ENCODE measurements at regions not wholly inside any gene's neighbourhood (a gene's known extent, or its start where the extent isn't known, plus 50 kb on each side); places are given as distances from the start of the nearest gene placed in this dataset.

DNA sequence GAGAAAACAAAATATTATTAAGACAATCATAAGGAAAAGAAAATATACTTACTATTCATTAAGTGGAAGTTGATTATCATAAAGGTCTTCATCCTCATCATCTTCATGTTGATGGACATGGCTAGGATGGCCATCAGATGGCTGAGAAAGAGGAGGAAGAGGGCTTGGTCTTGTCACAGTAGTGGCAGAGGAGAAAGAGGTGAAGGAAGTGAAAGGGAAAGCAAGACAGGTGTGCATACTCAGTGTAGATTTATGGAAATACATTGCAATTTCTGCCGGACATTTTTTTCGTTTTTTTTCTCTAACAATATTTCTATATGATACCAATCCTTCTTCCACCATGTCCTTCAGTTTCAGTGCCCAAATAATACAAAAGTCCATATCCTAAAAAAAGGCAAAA is 1409.8 kb downstream of the PCDH7 start:
- no peak for FAIRE-seq
- no peak for DNase-seq (ENCODE audit: low spot score)

DNA sequence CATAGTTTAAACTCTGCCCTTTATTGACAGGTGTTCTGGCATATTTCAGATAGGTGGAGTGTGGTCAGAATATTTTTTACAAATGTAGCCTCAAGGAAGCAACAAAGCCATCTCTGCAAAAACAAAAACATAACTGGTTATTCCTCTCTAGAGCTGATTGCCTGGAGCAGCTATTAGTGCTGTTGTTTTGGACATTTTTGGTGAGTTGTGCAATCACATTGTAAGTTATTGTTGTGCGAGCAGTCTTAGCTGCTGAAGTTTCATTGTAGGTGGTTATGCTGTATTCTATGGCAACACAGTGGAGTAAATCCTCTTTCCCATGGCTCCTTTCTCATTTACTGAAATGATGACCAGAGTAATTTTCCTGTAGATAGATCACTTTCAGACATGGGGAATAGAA is 1413.0 kb downstream of the PCDH7 start:
- FAIRE-seq = no peak
- DNase-seq (ENCODE audit: low spot score) = no peak

DNA sequence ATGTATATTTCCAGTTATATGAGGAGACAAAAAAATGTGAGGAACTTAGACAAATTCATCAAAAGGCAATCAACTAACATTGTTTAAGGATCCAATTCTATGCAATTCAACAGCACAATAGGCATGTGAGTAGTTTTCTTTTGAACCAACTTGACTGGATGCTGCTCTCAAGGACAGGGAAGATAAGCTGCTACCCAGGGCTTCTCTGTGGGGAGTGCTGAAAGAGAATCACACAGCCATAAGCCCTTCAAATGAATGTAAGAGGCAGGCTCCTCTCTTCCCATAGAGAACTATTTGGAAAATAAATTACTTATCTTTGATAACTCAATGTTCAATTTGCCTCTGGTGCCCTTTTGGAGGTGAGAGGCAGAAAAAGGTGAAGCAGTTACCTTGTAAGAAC is 1413.6 kb downstream of the PCDH7 start:
- no peak for FAIRE-seq

DNA sequence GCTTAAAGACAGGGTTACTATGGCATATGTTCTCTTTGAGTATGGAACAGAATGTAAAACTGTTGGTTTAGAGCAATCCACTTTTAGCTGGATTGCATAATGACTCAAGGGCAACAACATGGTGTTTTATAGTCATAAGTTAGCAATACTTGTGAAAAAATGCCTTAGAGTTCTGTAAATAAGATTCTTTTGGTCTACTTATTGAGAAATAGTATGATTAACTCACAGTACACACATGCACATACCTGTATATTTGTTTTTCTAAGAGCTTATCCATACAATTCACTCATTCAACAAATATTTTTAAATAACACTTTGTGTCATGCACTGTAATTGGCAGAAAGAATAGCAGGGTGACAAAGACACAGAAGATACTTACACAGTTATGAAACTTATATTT is 1415.5 kb downstream of the PCDH7 start:
- FAIRE-seq (no peak), DNase-seq (ENCODE audit: low spot score) (no peak)

More for the DNA sequence above, 1413.6 kb downstream of the PCDH7 start:
- no peak for DNase-seq (ENCODE audit: low spot score)

DNA sequence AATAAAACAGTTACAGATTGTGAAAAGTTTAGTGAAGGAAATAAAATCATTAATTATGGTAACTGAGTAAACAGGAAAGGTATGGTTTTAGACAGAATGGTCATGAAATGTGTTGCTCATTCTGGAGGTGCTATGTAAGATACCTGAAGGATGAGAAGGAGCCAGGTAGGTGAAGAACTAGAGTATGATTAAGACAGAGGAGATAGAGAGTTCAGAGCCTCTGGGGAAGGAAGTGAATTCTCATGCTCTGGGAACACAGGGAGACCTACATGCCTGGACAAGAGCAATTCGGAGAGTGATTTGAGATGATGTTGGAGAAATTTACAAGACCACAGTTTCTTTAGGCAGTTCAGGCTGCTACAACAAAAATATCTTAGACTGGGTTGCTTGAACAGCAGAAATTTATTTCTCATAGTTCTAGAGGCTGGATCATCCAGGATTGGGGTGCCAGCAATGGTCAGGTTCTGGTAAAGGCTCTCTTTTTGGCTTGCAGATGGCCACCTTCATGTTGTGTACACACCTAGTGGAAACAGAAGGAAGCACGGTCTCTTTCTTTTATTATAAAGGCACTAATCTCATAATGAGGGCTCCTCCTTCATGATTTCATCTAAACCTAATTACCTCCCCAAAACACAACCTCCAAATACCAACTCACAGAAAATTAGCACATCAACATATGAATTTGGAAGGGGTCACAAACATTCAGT is 1416.1 kb downstream of the PCDH7 start:
- FAIRE-seq (no peak), DNase-seq (ENCODE audit: low spot score) (no peak)

DNA sequence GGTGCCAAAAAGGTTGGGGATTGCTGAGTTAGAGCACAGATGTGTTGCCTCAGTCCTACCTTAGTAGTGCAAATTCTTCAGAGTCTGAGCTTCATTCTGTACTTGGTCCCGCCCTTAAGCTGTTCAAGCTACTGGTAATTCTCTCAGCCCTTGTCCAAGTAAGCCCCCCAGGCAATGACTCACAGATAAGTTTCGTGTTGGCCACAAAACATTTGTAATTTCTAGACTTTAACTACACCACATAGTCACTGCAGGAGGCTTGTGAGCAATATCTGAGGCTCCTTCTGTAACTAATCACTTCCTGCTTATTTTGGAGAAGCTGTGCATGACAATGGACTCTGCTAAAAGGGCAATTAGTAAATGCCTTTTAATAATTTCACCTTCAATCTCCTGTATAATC is 1420.5 kb downstream of the PCDH7 start:
- FAIRE-seq (no peak), DNase-seq (ENCODE audit: low spot score) (no peak)

DNA sequence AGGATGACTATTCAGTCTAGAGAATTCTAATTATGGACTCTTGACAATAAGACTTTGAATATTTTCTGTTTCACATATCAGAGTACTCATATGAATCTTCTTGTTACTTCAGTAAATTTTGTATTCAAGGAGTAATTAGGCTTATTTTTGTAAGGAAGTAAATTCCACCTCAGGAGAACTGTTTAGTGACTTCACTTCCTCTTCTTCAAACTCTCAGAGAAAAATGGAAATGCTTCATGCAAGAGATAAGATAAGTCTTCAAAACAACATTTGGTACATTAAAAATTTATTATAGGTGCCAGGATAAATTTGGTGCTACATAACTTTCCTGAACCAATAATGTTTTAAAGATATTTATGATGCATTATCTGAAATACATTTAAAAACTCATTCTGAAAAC is 1421.9 kb downstream of the PCDH7 start:
- FAIRE-seq = no peak
- DNase-seq (ENCODE audit: low spot score) = no peak

DNA sequence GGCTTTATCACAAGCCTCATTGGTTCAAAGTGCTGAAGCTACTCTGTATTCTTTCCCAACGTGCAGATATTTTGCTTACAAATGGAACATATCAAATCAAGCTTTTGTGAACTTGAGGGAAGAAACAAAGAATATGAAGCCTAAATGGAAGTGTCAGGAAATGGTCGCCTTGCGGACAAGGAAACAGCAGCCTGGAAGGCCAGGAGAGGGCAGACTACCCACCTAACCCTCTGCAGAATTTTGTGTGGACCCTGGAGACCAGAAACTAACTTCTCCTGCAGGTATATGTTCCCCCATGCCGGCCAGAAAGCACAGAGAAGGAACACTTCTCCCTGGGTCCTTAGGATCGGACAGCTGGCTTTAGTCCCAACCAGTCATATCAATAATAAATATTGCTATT is 1425.8 kb downstream of the PCDH7 start:
- FAIRE-seq = no peak

DNA sequence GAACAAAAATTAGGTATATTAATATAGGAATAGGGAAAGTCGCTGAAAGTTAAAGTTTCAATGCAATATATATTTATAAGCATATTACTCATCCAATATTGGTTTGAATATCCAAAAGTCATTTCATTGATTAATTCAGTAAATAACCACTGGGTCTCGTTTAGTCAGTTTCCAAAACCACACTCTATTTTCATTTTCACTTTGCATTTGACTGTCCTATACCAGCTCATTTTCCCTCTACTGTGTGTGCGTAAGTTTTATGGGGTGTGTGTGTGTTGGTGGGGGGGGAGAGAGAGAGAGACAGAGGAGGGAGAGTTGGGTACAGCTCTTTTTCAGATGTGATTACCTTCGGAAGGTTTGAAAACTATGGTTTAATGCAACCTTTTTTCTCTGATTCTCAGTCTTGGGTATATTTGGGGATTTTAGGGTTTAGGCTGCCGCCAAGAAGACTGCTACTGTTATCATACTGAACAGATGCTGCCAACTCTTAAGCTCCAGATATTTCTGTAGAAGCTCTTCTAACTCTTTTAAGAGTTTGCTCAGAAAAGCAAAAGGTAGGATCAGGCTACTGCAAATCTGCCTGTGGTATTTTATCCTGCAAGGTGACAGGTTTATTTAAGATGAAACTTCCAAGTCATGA is 1427.4 kb downstream of the PCDH7 start:
- DNase-seq (ENCODE audit: low spot score) = no peak
- no peak for FAIRE-seq

More for the DNA sequence above, 1425.8 kb downstream of the PCDH7 start:
- DNase-seq (ENCODE audit: low spot score) = no peak

DNA sequence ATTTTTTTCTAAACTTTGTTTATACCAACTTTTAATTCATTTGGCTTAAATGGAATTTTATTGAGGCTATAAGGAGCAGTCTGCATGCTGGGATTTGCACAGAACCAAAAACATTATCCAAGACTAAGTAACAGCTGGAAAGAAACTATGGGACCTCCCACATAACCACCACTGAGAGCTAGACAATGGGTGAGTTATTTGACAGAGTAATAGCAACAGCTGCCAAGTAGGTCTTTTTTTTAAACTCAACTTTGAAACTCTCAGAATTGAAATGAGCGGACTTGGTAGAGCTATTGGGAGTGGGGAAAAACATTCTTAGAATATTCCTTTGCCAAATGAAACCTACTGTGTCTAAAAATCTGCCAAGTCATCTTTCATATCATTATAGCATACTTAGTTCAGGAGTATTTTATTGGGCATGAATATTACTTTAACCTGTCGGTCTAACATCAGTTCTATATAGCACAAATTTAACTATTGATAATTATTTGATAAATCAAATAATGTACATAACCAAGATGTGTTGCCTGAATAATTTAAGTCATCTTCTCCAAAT is 1428.0 kb downstream of the PCDH7 start:
- FAIRE-seq = no peak

DNA sequence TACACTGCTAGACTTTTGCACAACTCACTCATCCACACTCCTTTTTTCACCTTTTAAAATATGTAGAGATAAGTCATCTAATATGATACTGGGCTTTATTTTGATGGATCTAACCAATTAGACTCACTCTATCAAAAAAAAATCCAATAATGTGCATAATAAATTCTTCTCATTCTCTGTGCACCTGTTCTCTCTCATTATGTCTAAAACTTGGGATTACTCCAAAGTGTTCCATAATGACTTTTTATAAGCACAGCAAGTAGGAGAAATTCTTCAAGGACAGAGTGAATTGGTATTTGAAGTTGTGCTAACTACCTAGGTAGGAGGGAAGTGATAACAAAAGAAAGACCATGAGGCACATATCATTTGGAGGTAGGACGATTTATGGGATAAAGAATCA is 1438.8 kb downstream of the PCDH7 start:
- FAIRE-seq = no peak

More for the DNA sequence above, 1428.0 kb downstream of the PCDH7 start:
- no peak for DNase-seq (ENCODE audit: low spot score)

DNA sequence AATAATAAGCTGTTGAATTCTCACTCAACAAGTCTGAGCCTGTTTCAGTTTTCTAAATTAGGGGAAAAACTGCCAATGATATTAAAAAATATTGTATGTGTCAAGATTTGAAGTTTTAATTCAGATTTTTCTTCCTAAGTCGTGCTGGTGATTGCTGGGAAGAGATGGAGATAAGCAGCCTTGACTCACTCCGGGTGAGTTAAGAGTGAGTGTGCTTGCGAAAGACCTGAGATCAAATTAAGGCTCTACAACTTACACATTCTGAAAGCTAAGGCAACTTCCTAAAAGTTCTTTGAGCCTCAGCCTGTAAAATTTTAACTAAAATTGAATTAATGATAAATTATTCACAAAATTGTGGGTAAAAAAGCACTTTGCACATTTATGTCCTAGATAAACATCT is 1441.2 kb downstream of the PCDH7 start:
- DNase-seq (ENCODE audit: low spot score) (no peak), FAIRE-seq (no peak)

More for the DNA sequence above, 1438.8 kb downstream of the PCDH7 start:
- DNase-seq (ENCODE audit: low spot score) = no peak

DNA sequence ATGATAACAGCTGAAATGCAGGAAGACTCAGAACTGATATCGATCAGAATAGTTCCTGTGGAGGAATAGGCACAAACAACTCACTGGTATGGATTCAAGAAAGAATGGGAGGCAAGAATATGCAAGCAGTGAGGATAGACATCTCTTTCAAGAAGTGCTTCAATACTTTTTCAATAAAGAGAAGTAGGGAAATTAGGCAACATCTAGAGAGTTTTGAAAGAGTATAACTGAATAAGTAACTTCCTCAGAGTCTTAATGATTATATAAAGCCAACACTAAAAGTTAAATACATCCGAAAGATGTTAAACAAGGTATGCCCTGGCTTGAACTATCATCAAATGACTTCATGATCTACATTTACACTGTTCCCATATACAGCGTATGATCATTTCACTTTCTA is 1443.0 kb downstream of the PCDH7 start:
- FAIRE-seq (no peak), DNase-seq (ENCODE audit: low spot score) (no peak)

DNA sequence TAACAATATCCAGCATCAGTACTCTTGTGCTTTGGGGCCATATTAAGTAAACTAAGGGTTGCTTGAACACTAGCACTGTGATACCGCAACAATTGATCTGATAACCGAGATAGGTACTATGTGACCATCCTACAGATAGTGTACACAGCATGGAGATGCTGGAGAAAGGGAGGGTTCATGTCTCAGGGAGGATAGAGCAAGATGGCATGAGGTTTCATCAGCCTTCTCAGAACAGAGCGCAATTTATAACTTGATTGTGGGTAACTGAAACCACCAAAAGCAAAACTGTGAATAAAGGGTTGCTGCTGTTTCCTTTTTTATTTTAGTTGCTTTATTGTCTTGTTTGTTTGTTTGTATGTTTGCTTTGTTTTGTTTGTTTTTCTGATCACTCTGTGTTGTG is 1449.7 kb downstream of the PCDH7 start:
- FAIRE-seq = peak; percentile 27
- no peak for DNase-seq (ENCODE audit: low spot score)

DNA sequence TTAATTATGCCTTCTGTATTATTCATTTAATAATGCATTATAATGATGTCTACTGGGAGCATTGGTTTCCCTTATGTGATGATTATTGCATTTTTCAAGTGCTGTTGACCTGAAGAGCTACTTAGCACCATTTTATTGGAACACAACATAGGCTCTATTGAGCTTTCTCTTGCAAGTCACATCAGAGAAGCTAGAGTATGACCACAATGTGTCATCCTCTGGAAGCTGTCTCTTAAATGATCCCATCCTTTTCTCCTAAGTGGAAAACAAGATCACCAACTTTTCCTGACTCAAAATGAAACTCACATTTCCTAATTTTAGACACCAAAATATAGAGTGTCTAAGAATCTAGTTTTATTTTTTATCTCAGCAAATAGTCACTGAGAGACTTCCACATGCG is 1451.9 kb downstream of the PCDH7 start:
- no peak for FAIRE-seq
- no peak for DNase-seq (ENCODE audit: low spot score)

DNA sequence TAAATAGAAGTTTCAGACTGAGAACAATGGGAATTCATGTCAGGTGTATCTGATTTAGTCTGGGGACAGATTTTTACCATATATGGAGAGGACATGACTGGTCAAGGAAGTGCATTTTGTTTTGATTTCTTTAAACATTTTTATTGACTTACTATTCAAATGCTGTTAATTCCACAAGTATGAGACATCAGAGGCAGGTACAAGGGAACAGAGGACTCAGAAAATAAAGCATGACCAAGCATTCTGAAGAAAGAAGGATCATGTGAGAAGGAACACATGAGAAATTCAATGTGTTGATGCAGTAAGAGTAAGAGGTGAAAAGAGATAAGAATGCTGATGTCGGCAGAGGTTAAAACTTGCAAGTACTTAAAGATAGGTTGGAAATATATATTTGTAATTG is 1452.6 kb downstream of the PCDH7 start:
- FAIRE-seq = no peak
- DNase-seq (ENCODE audit: low spot score) = peak; percentile 8

DNA sequence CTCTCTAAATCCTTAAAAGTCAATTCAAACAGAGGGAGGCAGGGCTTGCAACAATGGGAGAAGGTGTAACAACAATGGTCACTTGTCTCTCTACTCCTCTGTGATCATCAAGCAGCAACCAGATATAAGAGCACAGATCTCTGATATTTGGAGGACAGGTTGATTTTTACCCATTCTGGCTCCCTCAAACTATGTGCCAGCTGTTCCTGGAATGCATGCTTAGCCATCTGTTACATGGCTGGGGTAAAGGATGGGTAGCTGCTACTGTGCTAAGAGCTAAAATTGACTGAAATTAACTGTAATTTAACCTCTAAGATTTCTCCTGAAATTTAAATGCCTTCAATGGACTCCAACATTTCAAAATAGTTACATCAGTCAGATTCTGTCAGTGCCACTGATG is 1459.9 kb downstream of the PCDH7 start:
- DNase-seq (ENCODE audit: low spot score) (no peak), FAIRE-seq (no peak)

DNA sequence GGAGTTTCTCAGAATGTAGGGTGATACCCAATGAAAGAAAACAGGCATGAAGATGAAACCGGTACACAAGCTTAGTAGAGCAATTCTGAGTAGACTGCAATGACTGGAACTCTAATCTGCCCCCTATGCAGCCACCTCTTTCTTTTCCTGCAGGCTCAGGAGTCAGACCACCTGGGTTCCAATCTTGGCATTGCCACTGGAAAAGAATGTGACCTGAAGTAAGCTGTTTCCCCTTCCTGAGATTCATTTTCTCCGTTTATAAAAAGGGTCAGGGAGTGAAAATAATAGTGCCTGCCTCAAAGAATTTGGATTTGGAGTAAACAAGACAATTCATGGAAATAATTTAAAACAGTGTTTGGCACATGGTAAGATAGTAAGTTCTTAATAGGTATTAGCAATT is 1464.0 kb downstream of the PCDH7 start:
- no peak for DNase-seq (ENCODE audit: low spot score)
- no peak for FAIRE-seq

DNA sequence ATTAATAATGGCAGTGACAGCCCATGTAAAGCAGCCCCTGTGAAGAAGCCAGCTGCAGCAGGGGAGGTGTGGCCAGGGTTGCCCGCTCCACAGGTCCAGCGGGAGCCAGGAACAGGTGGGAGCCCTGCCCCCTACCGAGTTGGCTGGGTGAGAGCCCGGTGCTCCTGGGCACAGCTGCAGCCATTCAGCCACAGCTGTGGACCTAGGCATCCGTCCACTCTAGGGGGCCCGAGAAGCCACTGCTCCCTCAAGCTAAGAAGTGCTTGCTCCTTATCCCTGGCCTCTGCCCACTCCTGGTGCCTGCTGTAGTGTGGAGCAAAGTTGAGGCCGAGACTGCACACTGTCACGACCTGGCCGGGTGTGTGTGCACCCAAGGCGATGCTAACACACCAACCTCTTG is 1469.0 kb downstream of the PCDH7 start:
- DNase-seq (ENCODE audit: low spot score) (no peak), FAIRE-seq (no peak)

DNA sequence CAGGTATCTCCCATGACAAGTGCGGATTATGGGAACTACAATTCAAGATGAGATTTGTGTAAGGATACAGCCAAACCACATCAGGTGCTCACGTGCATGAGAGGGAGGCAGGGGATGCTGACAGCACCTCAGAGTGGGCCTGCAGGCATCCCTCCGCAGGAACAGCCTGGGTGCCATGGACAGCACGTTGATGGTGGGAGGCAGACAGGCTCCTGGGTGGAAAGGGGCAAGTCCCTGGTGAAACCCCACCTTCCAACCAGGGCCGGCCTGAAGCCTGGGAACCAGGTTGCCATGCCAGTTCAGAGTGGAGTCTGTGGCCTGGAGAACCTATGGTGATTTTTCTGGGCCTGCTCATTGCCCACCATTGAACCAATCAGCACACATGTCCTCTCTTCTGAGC is 1469.6 kb downstream of the PCDH7 start:
- no peak for DNase-seq (ENCODE audit: low spot score)
- peak; percentile 46 for FAIRE-seq

DNA sequence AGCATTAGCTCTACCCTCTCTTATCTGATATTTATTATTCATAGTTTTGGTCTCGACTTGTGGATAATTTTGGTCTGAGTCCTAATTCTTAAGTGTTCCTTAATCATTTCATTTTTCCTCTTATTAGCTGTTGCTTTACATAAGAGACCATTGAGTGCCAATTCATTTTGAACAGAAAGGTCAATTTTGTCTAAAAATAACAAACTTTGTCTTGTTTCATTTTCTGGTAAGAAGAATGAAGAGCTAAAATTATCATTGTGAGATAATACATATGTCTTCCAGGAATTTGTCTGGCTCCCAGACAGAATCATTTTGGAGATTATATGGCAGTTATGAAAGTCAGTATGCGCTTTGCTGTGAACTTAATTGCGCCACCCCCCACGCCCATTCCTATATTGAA is 1471.8 kb downstream of the PCDH7 start:
- FAIRE-seq (no peak), DNase-seq (ENCODE audit: low spot score) (no peak)

DNA sequence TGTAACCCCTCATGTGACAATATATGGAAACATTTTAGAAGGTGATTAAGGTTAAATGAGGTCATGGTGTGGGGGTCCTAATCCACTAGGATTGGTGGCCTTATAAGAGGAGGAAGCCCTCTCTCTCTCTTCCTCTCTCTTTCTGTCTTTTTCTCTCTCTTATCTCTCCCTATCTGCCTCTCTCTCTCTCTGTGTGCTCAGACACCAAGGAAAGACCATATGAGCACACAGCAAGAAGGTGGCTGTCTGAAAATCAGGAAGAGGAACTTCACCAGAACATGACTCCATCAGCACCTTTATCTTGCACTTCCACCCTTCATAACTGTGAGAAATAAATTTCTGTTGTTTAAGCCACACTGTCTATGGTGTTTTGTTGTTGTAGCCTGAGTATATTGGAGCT is 1472.2 kb downstream of the PCDH7 start:
- no peak for DNase-seq (ENCODE audit: low spot score)
- FAIRE-seq = no peak

DNA sequence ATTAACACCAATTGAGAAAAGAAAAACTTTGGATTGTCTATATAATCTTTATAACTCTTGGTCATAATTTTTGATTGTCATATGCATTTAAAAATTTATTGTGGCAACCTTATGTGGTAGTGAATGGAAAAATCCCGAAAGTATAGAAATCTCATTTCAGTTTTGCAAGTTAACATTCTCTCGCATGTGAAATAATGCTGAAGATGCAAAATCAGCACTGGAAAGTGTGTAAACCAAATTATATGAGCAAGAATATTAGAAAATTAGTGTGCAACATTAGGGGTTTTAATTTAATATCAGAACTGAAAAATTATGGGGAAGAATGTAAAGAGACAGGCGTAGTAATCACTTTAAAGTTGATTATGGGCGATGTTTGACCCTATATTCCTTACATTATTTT is 1472.8 kb downstream of the PCDH7 start:
- DNase-seq (ENCODE audit: low spot score) = no peak

More for the DNA sequence above, 1472.8 kb downstream of the PCDH7 start:
- FAIRE-seq = no peak

Data from urothelium cell line (cell line).